ENCODE measurements at regions not wholly inside any gene's neighbourhood (a gene's known extent, or its start where the extent isn't known, plus 50 kb on each side); places are given as distances from the start of the nearest gene placed in this dataset.

GRCh38 chr2:234680688-234681619 lies 184.1 kb upstream of the ARL4C start:
- TF ChIP-seq CTCF (IDR thresholded peaks at IDR 0.05; ENCODE audit: extremely low read depth, insufficient read depth, missing control alignments) = no peak
- DNase-seq (ENCODE audit: low spot score) = no peak
- in situ Hi-C loops (cut with MboI; ENCODE audit: low pct_unique_long_range_greater_than_20kb, low sequenced_read_pairs, unreplicated experiment) = no loop called here

- in situ Hi-C loops (cut with MboI; ENCODE audit: low pct_unique_long_range_greater_than_20kb, low sequenced_read_pairs, unreplicated experiment) = no loop called here
- no peak for TF ChIP-seq CTCF (IDR thresholded peaks at IDR 0.05; ENCODE audit: extremely low read depth, insufficient read depth, missing control alignments)
- DNase-seq (ENCODE audit: low spot score) = no peak
These were observed 183.1 kb upstream of the ARL4C start for GRCh38 chr2:234679741-234680687.

GRCh38 chr2:234679301-234679740 lies 182.4 kb upstream of the ARL4C start:
- in situ Hi-C loops (cut with MboI; ENCODE audit: low pct_unique_long_range_greater_than_20kb, low sequenced_read_pairs, unreplicated experiment) = no loop called here
- no peak for TF ChIP-seq CTCF (IDR thresholded peaks at IDR 0.05; ENCODE audit: extremely low read depth, insufficient read depth, missing control alignments)

GRCh38 chr2:234678711-234679110 lies 181.8 kb upstream of the ARL4C start:
- TF ChIP-seq CTCF (IDR thresholded peaks at IDR 0.05; ENCODE audit: extremely low read depth, insufficient read depth, missing control alignments) = no peak
- in situ Hi-C loops (cut with MboI; ENCODE audit: low pct_unique_long_range_greater_than_20kb, low sequenced_read_pairs, unreplicated experiment) = no loop called here

More at GRCh38 chr2:234679301-234679740, 182.4 kb upstream of the ARL4C start:
- DNase-seq (ENCODE audit: low spot score) = no peak

GRCh38 chr2:234677758-234678538 lies 181.1 kb upstream of the ARL4C start:
- in situ Hi-C loops (cut with MboI; ENCODE audit: low pct_unique_long_range_greater_than_20kb, low sequenced_read_pairs, unreplicated experiment) = no loop called here

More at GRCh38 chr2:234678711-234679110, 181.8 kb upstream of the ARL4C start:
- no peak for DNase-seq (ENCODE audit: low spot score)

More at GRCh38 chr2:234677758-234678538, 181.1 kb upstream of the ARL4C start:
- no peak for TF ChIP-seq CTCF (IDR thresholded peaks at IDR 0.05; ENCODE audit: extremely low read depth, insufficient read depth, missing control alignments)
- no peak for DNase-seq (ENCODE audit: low spot score)

Data from GM13977 (cell line).